SJSA1 (cell line): ENCODE measurements at regions not wholly inside any gene's neighbourhood (a gene's known extent, or its start where the extent isn't known, plus 50 kb on each side); places are given as distances from the start of the nearest gene placed in this dataset.
"Not testable (repeated sequence)": the region's sequence is repeated elsewhere in the genome, so short reads cannot be mapped to it uniquely, and the experiment has no call there.

ENCODE experiments used
- DNase-seq, 2 experiments: peaks; one replicate each; pipeline ENCODE4 v3.0.0-alpha.2; 2015 to 2020; ENCODE audit warnings: low spot score in 2 of 2, low read depth in 1 of 2
- H3K27ac ChIP-seq: fragments of 250-450 bp; sonication (Bioruptor Pico); 2 replicates; pipeline ENCODE4 v1.5.1; 2020; ENCODE audit warnings: mild to moderate bottlenecking, moderate library complexity
- H3K27me3 ChIP-seq: fragments of 250-450 bp; sonication (Bioruptor Pico); replicated peaks from 2 replicates; pipeline ENCODE4 v1.5.1; 2020; ENCODE audit warnings: mild to moderate bottlenecking, moderate library complexity
- H3K36me3 ChIP-seq: fragments of 250-450 bp; sonication (Bioruptor Pico); 2 replicates; pipeline ENCODE4 v1.5.1; 2020; ENCODE audit warnings: mild to moderate bottlenecking
- H3K4me1 ChIP-seq: fragments of 250-450 bp; sonication (Bioruptor Pico); replicated peaks from 2 replicates; pipeline ENCODE4 v1.6.1; 2021; ENCODE audit warnings: mild to moderate bottlenecking
- H3K4me3 ChIP-seq: fragments of 250-450 bp; sonication (Bioruptor Pico); 2 replicates; pipeline ENCODE4 v1.5.1; 2020; ENCODE audit warnings: mild to moderate bottlenecking
- H3K9me3 ChIP-seq: fragments of 250-450 bp; sonication (Bioruptor Pico); replicated peaks from 2 replicates; pipeline ENCODE4 v1.5.1; 2020; ENCODE audit warnings: mild to moderate bottlenecking

GRCh38 chr7:84786073-84786472 is 400.8 kb downstream of the SEMA3D start:
- no peak overlapping the region for H3K4me3 ChIP-seq
- no peaks in the 10 kb centered on the region for H3K36me3 ChIP-seq
- DNase-seq: no peak
- H3K27me3 ChIP-seq: no peaks in the 10 kb centered on the region
- no peaks in the 10 kb centered on the region for H3K9me3 ChIP-seq
- no peaks in the 10 kb centered on the region for H3K4me1 ChIP-seq
- H3K27ac ChIP-seq: no peak overlapping the region

GRCh38 chr7:84784450-84784849 is 402.4 kb downstream of the SEMA3D start:
- H3K36me3 ChIP-seq: no peaks in the 10 kb centered on the region
- H3K4me1 ChIP-seq: no peaks in the 10 kb centered on the region
- H3K9me3 ChIP-seq: no peaks in the 10 kb centered on the region
- no peak overlapping the region for H3K27ac ChIP-seq
- no peaks in the 10 kb centered on the region for H3K27me3 ChIP-seq
- H3K4me3 ChIP-seq: no peak overlapping the region
- no peak for DNase-seq

DNA sequence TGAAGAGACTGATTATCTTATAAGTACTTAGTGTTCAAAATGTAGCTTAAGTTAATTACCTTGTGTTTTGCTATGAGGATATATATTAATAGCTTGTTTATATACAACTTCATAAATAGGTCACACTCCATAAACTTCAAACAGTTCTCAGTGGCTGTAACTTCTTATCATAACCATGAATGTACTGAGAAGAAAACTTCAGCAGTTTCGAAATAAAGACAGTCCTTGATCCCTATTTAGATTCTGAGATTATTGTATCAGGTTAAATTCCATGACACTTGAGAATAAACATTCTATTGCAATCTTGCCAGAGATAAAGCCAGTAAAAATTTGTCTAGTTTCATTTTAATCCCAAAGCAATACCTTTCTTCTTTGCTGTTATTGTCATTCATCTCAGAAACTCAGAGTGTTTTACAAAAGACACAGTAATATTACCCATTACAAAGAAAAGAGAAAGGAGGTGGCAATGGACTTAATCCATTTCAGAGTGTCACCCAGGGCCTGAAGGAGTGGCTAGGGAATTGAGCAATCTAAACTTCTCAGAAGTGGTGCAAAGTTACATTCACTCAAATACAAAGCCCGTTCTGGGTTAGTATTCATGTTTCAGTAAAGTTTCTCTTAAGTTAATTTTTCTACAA is 403.6 kb downstream of the SEMA3D start:
- H3K4me3 ChIP-seq: no peak overlapping the region
- no peaks in the 10 kb centered on the region for H3K27me3 ChIP-seq
- no peak overlapping the region for H3K27ac ChIP-seq
- DNase-seq: no peak
- no peaks in the 10 kb centered on the region for H3K4me1 ChIP-seq
- H3K36me3 ChIP-seq: no peaks in the 10 kb centered on the region
- H3K9me3 ChIP-seq: no peaks in the 10 kb centered on the region

DNA sequence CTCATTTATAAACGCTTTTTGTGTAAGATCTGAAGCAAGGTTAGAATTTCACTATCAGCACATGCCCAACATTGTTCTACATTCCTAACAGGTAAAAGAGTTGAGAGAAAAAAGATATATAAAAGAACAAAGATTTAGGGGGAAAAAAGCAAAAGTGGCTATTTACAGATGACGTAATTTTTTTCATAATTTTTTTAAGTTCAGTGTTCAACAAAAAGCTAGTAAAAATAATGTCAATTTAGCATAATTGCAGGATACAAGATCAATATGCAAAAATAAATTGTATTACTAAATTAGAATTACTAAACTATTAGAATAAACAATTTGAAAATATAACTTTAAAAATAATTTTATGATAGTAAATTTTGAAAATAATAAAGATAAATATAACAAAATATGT is 405.0 kb downstream of the SEMA3D start:
- Histone ChIP-seq H3K4me1 (no peaks in the 10 kb centered on the region), H3K4me3 (no peak overlapping the region), H3K27me3 (no peaks in the 10 kb centered on the region), H3K27ac (no peak overlapping the region), H3K36me3 (no peaks in the 10 kb centered on the region), H3K9me3 (no peaks in the 10 kb centered on the region)
- DNase-seq: no peak

DNA sequence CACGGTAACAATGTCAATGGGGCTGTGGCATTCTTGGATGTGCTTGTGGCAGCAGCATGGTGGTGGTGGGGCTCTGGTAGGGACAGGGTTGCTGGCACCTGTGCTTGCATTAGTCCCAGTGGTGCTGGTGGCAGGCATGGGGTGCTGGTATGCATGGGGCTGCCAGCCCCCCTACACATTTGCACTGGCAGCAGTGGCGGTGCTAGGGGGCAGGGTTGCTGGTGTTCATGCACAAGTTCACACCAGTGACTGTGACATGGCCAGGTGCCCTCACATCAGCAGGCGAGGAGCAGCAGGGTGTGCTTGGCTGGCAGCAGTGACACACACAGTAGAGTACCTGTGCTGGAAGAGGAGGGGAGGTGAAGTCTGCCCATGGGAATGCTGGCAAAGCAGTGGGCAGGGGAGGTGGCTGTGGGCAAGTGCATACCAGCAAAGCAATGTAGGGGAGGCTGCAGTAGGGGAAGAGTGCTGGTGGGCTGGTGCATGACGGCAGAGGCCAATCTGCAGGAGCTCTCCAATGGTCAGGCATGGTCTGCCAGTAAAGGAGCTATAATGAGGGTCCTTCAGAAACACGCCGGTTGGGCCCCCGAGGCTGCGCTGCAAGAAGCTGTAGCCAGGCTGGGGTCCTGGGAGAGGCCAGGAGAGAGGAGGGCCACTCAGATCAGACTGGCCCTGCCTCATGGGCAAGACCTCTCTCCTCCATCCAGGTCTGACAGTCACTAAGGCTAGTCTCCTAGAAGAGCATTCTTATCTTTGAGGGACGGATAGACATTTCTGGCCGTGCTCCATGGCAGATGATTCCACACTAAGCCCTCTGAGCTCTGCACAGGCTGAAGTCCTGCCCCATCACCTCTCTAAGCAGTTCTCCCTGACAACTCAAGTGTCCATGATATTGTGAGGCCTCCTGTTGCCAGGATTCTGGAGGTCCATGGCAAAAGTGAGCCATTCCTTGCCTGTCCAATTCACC is 406.4 kb downstream of the SEMA3D start:
- H3K4me1 ChIP-seq: no peaks in the 10 kb centered on the region
- H3K9me3 ChIP-seq: no peaks in the 10 kb centered on the region
- no peaks in the 10 kb centered on the region for H3K36me3 ChIP-seq
- H3K4me3 ChIP-seq: no peak overlapping the region
- DNase-seq: no peak
- no peak overlapping the region for H3K27ac ChIP-seq
- no peaks in the 10 kb centered on the region for H3K27me3 ChIP-seq

- Histone ChIP-seq H3K27me3 (no peaks in the 10 kb centered on the region), H3K36me3 (no peaks in the 10 kb centered on the region), H3K27ac (no peak overlapping the region), H3K4me3 (no peak overlapping the region), H3K9me3 (no peaks in the 10 kb centered on the region), H3K4me1 (no peaks in the 10 kb centered on the region)
- no peak for DNase-seq
These were observed 429.1 kb downstream of the SEMA3D start for GRCh38 chr7:84757761-84758160.

DNA sequence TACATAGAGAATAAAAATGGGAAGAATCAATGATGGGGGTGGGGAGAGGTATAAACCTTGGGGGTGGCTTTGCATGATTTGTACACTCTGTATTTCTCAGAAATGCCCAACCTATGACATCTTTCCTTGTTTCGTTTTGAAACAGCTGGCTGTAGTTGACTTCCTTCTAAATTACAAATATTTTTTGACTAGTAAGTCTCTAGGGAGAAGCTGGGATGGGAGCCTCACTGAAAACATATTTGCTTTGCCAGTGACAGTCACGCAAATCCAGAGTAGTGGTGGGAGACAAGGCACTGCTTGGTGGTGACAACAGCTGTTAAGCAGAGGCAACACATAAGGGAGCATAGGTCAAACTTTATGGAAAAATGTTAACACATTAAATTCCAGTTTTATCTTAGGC is 440.5 kb downstream of the SEMA3D start:
- no peaks in the 10 kb centered on the region for H3K9me3 ChIP-seq
- H3K4me1 ChIP-seq: no peaks in the 10 kb centered on the region
- no peak for DNase-seq
- H3K27me3 ChIP-seq: no peaks in the 10 kb centered on the region
- no peak overlapping the region for H3K27ac ChIP-seq
- H3K4me3 ChIP-seq: no peak overlapping the region
- H3K36me3 ChIP-seq: no peaks in the 10 kb centered on the region

DNA sequence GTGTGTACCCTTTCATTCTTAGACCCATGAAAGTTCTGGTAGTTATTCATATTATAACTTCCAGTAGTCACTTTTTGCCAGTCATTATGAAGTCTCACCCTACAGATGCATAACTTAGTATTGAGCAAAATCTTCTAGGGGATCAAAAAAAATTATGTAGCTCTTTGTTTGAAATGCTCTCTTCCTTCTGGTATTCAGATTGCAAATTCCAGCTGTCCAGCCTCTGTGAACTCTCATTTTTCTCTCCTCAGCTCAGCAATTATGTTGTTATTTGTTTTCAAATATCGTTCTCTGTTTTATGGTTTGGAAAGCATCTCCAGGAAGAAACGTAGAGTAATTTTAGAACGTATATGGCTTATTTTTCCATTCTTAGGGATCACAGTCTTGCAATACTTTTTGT is 442.5 kb downstream of the SEMA3D start:
- Histone ChIP-seq H3K4me3 (no peak overlapping the region), H3K4me1 (no peaks in the 10 kb centered on the region), H3K27me3 (no peaks in the 10 kb centered on the region), H3K36me3 (no peaks in the 10 kb centered on the region), H3K9me3 (no peaks in the 10 kb centered on the region), H3K27ac (no peak overlapping the region)
- DNase-seq: no peak

- Histone ChIP-seq H3K4me3 (no peak overlapping the region), H3K4me1 (no peaks in the 10 kb centered on the region)
- DNase-seq: no peak
These were observed 448.2 kb downstream of the SEMA3D start for GRCh38 chr7:84738583-84739150.

GRCh38 chr7:84735677-84736076 is 451.2 kb downstream of the SEMA3D start:
- no peak for DNase-seq
- no peak overlapping the region for H3K27ac ChIP-seq
- H3K4me3 ChIP-seq: no peak overlapping the region
- no peaks in the 10 kb centered on the region for H3K9me3 ChIP-seq
- no peaks in the 10 kb centered on the region for H3K4me1 ChIP-seq
- H3K36me3 ChIP-seq: no peaks in the 10 kb centered on the region
- no peaks in the 10 kb centered on the region; the same call in 1 of the 2 replicates for H3K27me3 ChIP-seq

More at GRCh38 chr7:84738583-84739150, 448.2 kb downstream of the SEMA3D start:
- no peaks in the 10 kb centered on the region; the same call in 1 of the 2 replicates for H3K27me3 ChIP-seq
- H3K9me3 ChIP-seq: no peaks in the 10 kb centered on the region
- no peaks in the 10 kb centered on the region for H3K36me3 ChIP-seq
- no peak overlapping the region for H3K27ac ChIP-seq

DNA sequence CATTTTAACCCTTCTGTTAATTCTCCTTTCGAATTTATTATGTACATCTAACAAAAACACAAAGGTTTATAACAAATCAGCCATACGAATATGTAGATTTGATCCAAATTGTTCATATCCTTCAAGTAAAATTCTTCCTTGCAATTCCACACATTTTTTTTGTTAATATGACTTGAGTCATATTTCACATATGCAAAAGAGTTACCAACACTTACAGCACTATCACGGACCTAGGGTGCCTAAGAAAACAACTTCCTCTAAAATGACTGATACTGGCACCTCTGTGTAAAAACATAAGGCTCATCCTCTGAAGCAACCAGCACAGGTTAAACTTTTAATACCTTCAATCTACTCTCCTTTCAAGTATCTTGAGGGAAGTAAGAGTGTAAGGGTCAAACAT is 451.8 kb downstream of the SEMA3D start:
- no peak for DNase-seq

GRCh38 chr7:84733976-84734375 is 452.9 kb downstream of the SEMA3D start:
- H3K36me3 ChIP-seq, H3K27me3 ChIP-seq, DNase-seq, H3K27ac ChIP-seq, H3K9me3 ChIP-seq, H3K4me1 ChIP-seq, H3K4me3 ChIP-seq: not testable (repeated sequence)

More for the DNA sequence above, 451.8 kb downstream of the SEMA3D start:
- H3K4me1 ChIP-seq: no peaks in the 10 kb centered on the region
- no peak overlapping the region for H3K4me3 ChIP-seq
- no peaks in the 10 kb centered on the region for H3K9me3 ChIP-seq
- no peak overlapping the region for H3K27ac ChIP-seq
- no peaks in the 10 kb centered on the region; the same call in 1 of the 2 replicates for H3K27me3 ChIP-seq
- no peaks in the 10 kb centered on the region for H3K36me3 ChIP-seq

GRCh38 chr7:84730864-84731263 is 456.0 kb downstream of the SEMA3D start:
- not testable (repeated sequence) for H3K9me3 ChIP-seq, H3K27me3 ChIP-seq, H3K4me1 ChIP-seq, H3K4me3 ChIP-seq, DNase-seq, H3K27ac ChIP-seq, H3K36me3 ChIP-seq

DNA sequence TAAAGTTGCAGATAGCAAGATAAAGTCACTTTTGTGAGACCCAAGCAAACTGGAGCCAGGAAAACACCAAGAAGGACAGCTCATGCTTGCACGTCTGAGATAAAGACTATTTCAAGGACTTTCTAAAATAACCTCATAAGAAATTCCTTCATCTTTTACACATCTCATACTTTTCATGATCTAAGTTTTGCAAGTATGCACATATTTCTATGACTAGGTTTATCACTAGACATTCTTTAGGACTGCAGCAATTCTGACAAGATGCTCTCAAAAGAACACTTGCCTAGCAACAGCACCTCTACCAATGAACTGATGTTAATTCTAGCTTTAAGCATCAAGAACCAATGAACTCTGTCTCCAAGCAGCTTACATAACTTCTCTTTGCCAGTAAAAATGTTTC is 457.6 kb downstream of the SEMA3D start:
- no peaks in the 10 kb centered on the region for H3K4me1 ChIP-seq
- H3K36me3 ChIP-seq: no peaks in the 10 kb centered on the region
- no peaks in the 10 kb centered on the region; the same call in 1 of the 2 replicates for H3K27me3 ChIP-seq
- DNase-seq: no peak
- no peak overlapping the region for H3K4me3 ChIP-seq
- no peaks in the 10 kb centered on the region for H3K9me3 ChIP-seq
- H3K27ac ChIP-seq: no peak overlapping the region
